T-helper 2 cell treated with Interferon-gamma antibody and Interleukin-4, amounts not matched to agents 5 μg/mL and 100 μg/mL, for 36 hours (primary cell): ENCODE measurements at regions not wholly inside any gene's neighbourhood (a gene's known extent, or its start where the extent isn't known, plus 50 kb on each side); places are given as distances from the start of the nearest gene placed in this dataset.

Experiments used
- DNase-seq: peaks from one replicate; pipeline ENCODE4 v3.0.0; 2021; ENCODE audit warnings: low spot score
- H3K27ac Mint-ChIP-seq: one replicate; pipeline ENCODE4 v1.8.0; 2021; ENCODE audit warnings: mild to moderate bottlenecking, mixed read lengths
- H3K27me3 Mint-ChIP-seq: one replicate; pipeline ENCODE4 v1.8.0; 2021; ENCODE audit warnings: low read depth, mixed read lengths
- H3K36me3 Mint-ChIP-seq: one replicate; pipeline ENCODE4 v1.8.0; 2021; ENCODE audit warnings: low read depth, mixed read lengths
- H3K4me1 Mint-ChIP-seq: one replicate; pipeline ENCODE4 v1.8.0; 2021; ENCODE audit warnings: low read depth, mixed read lengths
- H3K4me3 Mint-ChIP-seq: one replicate; pipeline ENCODE4 v1.8.0; 2022; ENCODE audit warnings: mild to moderate bottlenecking, moderate library complexity, mixed read lengths
- H3K9me3 Mint-ChIP-seq: one replicate; pipeline ENCODE4 v1.8.0; 2021; ENCODE audit warnings: mixed read lengths

DNA sequence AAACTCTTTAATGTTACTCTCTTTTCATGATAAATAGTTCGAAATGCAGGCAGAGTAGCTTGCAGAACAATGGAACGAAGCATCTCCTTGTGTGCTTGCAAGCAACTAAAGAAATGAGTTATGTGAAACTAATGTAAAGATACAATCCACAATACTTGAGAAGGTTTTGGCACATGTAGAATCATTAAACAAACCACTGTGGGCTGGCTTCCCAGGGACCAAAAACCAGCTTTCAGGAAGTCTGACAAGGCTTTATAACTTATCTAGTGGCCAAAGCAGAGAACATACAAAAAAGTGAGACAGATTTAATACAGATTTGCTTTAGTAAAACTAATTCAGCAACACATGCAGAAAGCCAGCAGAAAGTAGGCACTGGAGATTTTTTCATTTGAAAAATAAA lies 1673.8 kb upstream of the AGA start:
- no peak overlapping the region for H3K4me3 Mint-ChIP-seq
- no peak for DNase-seq
- H3K9me3 Mint-ChIP-seq: peaks cover 30% of the 10 kb centered on the region
- no peaks in the 10 kb centered on the region for H3K27me3 Mint-ChIP-seq
- H3K36me3 Mint-ChIP-seq: no peaks in the 10 kb centered on the region
- no peaks in the 10 kb centered on the region for H3K4me1 Mint-ChIP-seq
- H3K27ac Mint-ChIP-seq: no peak overlapping the region

DNA sequence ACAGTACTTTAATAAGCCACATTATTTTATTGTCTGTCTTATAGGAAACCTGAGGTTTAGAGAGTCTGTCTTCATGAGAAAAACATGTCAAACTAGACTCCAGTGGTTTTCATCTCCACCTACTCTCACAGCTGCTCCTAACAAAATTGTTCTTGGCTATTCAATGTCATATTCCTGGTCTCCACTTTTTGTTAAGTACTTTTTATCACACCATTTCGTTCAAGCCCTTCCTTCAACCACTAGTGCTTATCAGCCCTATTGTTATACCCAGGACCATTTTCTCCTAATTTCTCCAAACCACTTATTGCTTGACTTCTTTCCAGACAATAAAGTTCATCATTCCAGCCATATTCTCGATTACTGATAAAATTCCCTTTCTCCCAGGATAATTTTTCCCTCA lies 1674.3 kb upstream of the AGA start:
- no peak for DNase-seq
- H3K9me3 Mint-ChIP-seq: peaks cover 28% of the 10 kb centered on the region
- no peak overlapping the region for H3K27ac Mint-ChIP-seq
- H3K36me3 Mint-ChIP-seq: no peaks in the 10 kb centered on the region
- no peaks in the 10 kb centered on the region for H3K4me1 Mint-ChIP-seq
- no peak overlapping the region for H3K4me3 Mint-ChIP-seq
- no peaks in the 10 kb centered on the region for H3K27me3 Mint-ChIP-seq

DNA sequence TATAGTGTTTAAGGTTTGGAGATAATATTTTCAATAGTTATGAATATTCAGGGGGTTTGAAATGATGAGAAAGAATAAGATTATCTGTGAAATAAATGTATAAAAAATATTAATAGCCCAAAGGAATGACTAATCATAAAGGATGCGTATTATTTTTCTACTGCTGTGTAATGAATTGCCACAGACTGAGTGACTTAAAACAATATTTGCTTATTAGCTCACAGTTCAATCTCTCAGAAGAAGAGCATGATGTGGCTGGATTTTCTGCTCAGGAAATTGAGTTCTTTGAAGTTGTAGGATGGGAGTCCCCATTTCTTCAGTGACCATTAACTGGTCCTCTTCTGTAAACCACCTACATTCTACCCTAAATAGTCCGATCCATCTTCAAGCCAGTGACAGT lies 1680.8 kb upstream of the AGA start:
- DNase-seq: no peak
- H3K4me3 Mint-ChIP-seq: no peak overlapping the region
- H3K36me3 Mint-ChIP-seq: no peaks in the 10 kb centered on the region
- H3K9me3 Mint-ChIP-seq: peaks cover 29% of the 10 kb centered on the region
- no peaks in the 10 kb centered on the region for H3K4me1 Mint-ChIP-seq
- no peaks in the 10 kb centered on the region for H3K27me3 Mint-ChIP-seq
- H3K27ac Mint-ChIP-seq: no peak overlapping the region

DNA sequence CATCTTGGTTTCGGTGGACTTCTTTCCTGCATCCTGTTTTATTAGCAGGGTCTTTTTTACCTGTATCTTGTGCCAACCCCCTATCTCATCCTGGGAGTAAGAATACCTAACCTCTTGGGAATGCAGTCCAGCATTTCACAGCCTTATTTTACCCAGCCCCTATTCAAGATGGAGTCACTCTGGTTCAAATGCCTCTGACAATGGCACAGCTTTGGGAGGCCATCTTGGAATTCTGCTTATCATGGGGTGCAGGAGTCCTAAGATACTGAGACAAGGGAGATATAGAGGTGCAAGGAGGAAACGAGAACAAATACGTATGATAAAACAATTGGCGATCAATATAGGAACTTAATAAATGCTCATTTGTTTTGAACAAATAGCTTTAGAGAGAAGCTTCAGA lies 1682.2 kb upstream of the AGA start:
- Mint-ChIP-seq H3K27ac (no peak overlapping the region), H3K4me1 (no peaks in the 10 kb centered on the region), H3K36me3 (no peaks in the 10 kb centered on the region), H3K27me3 (no peaks in the 10 kb centered on the region), H3K9me3 (peaks cover 29% of the 10 kb centered on the region), H3K4me3 (no peak overlapping the region)
- no peak for DNase-seq

DNA sequence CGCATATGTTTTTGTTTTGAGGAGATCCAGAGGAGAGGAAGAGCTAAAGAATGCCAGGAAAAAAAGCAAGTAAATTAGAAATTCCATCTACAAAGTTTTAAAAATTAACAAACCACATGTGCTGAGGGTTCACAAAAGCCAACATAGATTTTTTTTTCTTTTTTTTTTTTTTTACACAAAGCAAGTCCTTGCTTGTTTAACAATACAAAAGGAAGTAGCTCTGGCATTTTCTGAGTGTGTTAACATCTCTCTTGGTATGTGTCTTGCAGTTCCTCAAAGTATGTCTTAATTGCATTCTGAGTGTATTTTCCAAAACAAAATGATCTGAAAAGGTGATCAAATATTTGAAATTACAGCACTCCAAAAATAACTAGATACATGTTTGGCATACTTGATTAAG lies 1682.7 kb upstream of the AGA start:
- Mint-ChIP-seq H3K27ac (no peak overlapping the region), H3K36me3 (no peaks in the 10 kb centered on the region), H3K4me3 (no peak overlapping the region), H3K27me3 (no peaks in the 10 kb centered on the region), H3K9me3 (peaks cover 33% of the 10 kb centered on the region), H3K4me1 (no peaks in the 10 kb centered on the region)
- DNase-seq: no peak

DNA sequence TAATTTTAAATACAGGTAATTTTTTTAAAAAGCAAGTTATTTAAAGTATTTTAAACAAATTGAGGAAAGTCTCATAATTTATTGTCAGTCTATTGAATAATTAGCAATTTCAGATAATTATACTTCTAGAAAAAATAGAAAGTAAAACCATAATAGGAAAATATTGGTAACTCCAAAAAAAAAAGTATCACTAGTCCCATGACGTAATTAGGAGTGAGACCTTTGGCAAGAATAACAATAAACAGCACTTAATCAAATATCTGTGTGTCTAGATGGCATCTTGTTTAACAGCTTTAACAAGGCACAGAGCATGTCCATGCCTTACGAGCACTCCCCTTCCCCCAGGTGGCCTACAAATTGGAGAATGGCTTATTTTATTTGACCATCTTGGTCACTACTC lies 1683.6 kb upstream of the AGA start:
- DNase-seq: no peak
- Mint-ChIP-seq H3K9me3 (peaks cover 29% of the 10 kb centered on the region), H3K27ac (no peak overlapping the region), H3K4me3 (no peak overlapping the region), H3K36me3 (no peaks in the 10 kb centered on the region), H3K27me3 (no peaks in the 10 kb centered on the region), H3K4me1 (no peaks in the 10 kb centered on the region)

DNA sequence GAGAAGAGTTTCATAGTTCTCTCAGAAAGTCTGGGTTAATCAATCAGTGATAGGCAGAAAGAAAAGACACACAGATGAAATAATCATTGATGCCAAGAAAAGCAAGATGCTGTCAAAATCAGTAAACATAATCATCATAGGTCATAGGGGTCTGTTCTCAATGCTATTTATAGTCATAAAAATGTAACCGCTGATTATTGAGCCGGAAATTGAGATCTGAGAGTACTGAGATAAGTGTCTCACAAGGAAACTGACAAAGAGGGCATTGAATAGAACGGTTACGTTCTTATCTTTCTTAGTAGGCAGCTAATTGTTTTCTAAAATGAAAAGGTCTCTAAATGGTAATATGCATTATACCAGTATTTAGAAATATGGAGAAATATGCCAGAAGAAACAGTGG lies 1686.1 kb upstream of the AGA start:
- Mint-ChIP-seq H3K27me3 (no peaks in the 10 kb centered on the region), H3K4me1 (no peaks in the 10 kb centered on the region), H3K27ac (no peak overlapping the region), H3K36me3 (no peaks in the 10 kb centered on the region), H3K4me3 (no peak overlapping the region), H3K9me3 (peaks cover 17% of the 10 kb centered on the region)
- no peak for DNase-seq

DNA sequence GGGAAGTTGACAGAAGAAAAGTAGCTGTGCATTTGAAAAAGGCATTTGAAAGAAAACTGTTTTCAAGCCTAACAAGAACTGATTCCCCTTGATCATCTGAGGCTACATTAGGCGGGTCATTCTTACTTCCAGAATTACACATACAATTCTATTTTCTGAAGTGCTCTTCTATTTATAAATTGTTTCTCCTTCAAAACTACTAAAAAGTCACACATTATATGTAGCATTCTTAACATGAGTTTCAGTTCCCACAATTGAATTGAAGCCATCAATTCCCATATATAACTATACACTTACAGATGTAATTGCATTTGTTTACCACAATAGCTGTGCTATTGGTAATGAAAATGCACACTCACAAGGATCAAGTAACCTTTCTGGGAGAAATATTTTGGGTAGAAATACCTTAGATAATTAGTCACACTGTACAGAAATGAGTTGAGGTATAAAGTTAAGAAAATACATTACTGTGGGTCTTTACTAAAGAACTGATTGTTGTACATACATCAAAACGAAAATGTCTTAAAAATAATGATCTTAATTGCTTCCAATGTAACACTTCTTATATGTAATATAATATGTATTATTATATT lies 1688.0 kb upstream of the AGA start:
- peaks cover 10% of the 10 kb centered on the region for H3K9me3 Mint-ChIP-seq
- no peak for DNase-seq
- H3K4me1 Mint-ChIP-seq: no peaks in the 10 kb centered on the region

DNA sequence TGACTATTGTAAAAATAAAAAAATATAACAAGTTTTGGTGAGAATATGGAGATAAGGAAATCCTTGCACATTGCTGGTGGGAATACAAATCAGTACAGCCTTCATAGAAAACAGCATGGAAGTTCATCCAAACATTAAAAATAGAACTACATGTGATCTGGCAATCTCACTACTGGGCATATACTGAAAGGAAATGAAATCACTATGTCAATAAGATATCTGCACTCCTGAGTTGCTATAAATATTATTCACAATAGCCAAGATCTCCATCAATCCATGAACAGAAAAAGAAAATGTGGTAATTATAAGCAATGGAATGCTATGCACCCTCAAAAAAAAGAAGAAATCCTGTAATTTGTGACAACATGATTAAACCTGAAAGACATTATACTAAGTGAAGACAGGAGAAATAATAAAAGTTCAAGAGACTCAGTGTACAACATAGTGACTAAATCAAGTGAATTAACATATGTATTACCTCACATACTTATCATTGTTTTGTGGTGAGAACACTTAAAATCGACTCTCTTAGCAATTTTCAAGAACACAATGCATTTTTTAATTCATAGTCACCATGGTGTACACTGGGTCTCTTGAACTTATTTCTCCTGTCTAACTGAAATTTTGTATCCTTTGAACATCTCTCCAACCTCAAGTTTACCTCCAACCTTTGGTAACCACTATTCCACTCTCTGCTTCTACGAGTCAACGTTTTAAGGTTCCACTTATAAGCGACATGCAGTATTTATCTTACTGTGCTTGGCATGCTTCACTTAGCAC lies 1703.7 kb upstream of the AGA start:
- Mint-ChIP-seq H3K9me3 (peaks cover 22% of the 10 kb centered on the region), H3K4me3 (no peak overlapping the region), H3K27ac (no peak overlapping the region), H3K27me3 (no peaks in the 10 kb centered on the region), H3K4me1 (no peaks in the 10 kb centered on the region), H3K36me3 (no peaks in the 10 kb centered on the region)
- no peak for DNase-seq

More for the DNA sequence above, 1688.0 kb upstream of the AGA start:
- no peaks in the 10 kb centered on the region for H3K27me3 Mint-ChIP-seq
- H3K36me3 Mint-ChIP-seq: no peaks in the 10 kb centered on the region
- no peak overlapping the region for H3K27ac Mint-ChIP-seq
- no peak overlapping the region for H3K4me3 Mint-ChIP-seq

DNA sequence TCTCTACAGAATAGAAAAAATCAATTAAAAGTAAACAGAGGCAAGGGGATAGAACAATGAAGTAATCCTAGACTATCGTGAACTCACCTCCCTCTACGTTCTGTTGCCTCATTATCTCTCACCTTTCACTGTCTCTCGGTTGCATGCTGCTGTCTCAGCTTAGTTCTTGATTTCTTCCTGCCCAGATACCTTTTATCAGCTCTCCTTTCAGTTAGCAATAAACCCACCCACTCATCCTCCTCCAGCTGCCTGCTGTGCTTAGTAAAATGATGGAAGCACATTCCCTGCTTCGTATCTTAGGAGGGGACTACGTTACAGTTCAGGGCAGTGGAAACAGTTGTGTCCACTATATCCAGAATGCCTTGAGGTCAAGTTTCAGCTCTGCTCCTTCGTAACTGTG lies 1709.5 kb upstream of the AGA start:
- H3K27me3 Mint-ChIP-seq: no peaks in the 10 kb centered on the region
- H3K4me3 Mint-ChIP-seq: no peak overlapping the region
- no peaks in the 10 kb centered on the region for H3K36me3 Mint-ChIP-seq
- no peak for DNase-seq
- peaks cover 22% of the 10 kb centered on the region for H3K9me3 Mint-ChIP-seq
- no peak overlapping the region for H3K27ac Mint-ChIP-seq
- H3K4me1 Mint-ChIP-seq: no peaks in the 10 kb centered on the region

DNA sequence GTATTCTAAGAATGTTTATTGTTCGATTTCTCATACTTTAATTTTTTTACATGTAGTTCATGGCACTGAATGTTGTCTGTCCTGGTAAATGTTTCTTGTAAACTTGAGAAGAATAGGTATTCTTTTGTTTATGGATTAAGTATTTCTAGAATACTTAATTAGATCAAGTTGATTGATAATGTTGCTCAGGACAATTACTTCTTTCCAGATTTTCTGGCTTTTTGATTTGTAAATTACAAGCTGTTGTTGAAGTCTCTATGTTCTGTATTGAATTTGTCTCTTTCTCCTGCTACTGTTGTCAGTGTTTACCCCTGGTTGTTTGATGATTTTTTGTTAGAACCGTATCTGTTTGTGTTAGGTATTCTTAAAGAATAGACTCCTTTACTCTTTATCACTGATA lies 1720.9 kb upstream of the AGA start:
- Mint-ChIP-seq H3K36me3 (no peaks in the 10 kb centered on the region), H3K9me3 (peaks cover 41% of the 10 kb centered on the region), H3K4me3 (no peak overlapping the region), H3K27ac (no peak overlapping the region), H3K27me3 (no peaks in the 10 kb centered on the region), H3K4me1 (no peaks in the 10 kb centered on the region)
- no peak for DNase-seq

DNA sequence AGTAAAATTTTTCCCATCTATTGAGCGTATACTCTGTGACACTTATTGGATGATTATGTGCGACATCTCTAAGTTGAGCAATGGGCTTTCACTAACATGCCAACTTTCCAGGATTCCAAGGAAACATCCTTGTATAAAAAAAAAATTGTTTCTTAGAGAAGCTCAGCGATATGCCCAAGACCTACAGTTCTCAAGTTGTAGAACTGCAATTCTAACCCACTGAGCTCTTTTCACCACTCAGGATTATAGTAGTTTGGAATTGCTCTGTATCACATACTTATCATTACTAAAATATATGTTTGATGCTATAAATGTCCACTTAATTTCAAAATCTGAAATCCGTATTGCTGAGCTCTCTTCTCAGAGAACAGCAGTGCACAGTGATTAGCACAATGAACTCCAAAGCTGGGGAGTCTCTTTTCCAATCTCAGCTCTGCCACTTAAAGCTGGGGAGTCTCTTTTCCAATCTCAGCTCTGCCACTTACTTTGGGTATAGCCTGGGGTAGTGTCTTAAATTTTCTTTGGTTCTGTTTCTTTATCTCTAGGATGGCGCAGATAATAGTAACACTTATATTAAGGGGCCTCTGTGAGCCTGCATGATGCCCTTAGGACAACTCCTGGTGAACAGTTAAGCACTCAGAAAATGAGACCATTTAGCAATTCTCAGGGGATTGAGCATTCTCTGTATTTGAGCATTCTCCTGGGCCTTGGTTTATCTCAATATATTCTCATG lies 1722.2 kb upstream of the AGA start:
- H3K9me3 Mint-ChIP-seq: peaks cover 45% of the 10 kb centered on the region
- H3K27ac Mint-ChIP-seq: no peak overlapping the region
- H3K4me1 Mint-ChIP-seq: no peaks in the 10 kb centered on the region
- no peak for DNase-seq
- H3K4me3 Mint-ChIP-seq: no peak overlapping the region
- H3K27me3 Mint-ChIP-seq: no peaks in the 10 kb centered on the region
- no peaks in the 10 kb centered on the region for H3K36me3 Mint-ChIP-seq

DNA sequence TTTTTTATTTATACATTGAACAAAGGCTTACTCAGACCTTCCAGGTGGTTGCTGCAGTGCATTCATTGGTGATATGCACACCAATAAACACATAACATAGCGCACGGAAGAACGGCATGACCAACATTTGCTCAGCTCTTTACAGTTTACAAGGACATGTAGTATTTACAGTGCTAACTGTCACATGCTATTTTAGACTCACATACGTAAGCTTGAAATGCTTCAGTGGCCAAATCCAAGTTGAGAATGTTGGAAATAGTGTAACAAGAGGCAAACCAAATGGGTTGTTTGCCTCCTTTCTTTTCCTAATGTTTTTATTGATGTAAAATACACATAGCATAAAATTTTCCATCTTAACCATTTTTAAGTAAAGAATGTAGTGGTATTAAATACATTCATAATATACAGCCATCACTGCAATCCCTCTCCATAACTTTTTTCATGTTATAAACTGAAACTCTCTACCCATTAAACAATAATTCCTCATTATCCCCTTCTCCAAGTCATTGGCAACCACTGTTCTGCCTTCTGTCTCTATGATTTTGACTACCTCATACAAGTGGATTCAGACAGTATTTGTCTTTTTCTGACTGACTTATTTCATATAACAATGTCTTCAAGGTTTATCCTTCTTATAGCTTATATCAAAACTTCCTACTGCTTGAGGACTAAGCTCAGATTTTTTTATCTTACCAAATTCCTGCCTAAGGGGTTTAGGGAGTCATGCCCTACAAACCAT lies 1722.9 kb upstream of the AGA start:
- Mint-ChIP-seq H3K36me3 (no peaks in the 10 kb centered on the region), H3K27ac (no peak overlapping the region), H3K4me1 (no peaks in the 10 kb centered on the region)

DNA sequence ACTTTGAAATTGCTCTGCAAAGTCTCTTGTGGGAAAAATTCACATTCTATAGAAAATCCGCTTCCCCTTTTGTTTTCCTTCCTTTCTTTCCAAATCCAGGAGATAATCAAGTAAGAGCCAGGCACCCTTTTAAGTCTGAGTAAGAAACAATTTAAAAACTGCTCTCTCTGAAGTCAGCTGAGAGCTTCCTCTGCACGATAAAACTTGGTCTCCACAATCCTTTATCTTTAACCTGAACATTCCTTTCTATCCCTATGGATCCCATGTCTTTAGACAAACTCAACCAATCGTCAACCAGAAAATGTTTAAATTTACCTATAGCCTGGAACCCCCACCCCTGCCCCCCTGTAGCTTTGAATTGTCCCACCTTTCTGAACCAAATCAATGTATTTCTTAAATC lies 1723.6 kb upstream of the AGA start:
- Mint-ChIP-seq H3K4me1 (no peaks in the 10 kb centered on the region), H3K9me3 (peaks cover 50% of the 10 kb centered on the region), H3K36me3 (no peaks in the 10 kb centered on the region), H3K27me3 (no peaks in the 10 kb centered on the region), H3K27ac (no peak overlapping the region), H3K4me3 (no peak overlapping the region)
- DNase-seq: no peak

More for the DNA sequence above, 1722.9 kb upstream of the AGA start:
- Mint-ChIP-seq H3K9me3 (peaks cover 50% of the 10 kb centered on the region), H3K4me3 (no peak overlapping the region), H3K27me3 (no peaks in the 10 kb centered on the region)
- no peak for DNase-seq
